ENCODE measurements at regions not wholly inside any gene's neighbourhood (a gene's known extent, or its start where the extent isn't known, plus 50 kb on each side); places are given as distances from the start of the nearest gene placed in this dataset.
A peak's percentile ranks its signal among the peaks of the same experiment; 100 is the strongest.

DNA sequence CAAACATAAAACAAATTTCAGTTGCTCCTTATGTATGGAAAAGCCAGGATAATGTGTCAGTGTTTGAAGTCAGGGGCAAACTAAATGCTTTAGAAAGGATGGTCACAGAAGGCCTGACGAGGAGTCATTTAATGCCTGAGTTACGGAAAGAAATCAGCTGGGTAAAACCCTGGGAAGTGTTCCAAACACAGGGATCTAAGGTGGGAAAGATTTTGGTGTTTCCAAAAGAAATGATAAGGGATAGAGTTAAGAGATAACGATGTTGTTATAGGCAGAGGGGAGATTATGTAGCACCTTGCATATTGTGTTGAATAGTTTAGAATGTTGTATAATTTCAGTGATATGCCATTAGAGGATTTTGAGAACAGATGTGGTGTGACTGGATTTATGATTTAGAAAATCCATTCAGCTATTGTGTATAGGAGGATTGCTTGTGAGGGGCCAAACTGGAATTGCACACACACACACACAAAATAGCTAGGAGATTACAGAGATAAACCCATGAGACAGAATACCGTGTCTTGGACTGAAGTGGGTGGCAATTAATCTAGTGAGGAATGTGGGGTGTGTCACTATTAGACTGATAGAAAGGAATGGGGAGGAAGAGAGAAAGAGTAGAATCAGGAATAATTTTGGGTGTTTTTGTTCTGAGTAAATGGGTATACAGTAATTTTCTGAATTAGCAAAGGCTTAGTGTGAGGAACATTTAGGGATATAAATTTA is 274.2 kb upstream of the DAB2 start:
- no peaks in the 10 kb centered on the region for H3K79me1 ChIP-seq (ENCODE audit: low read length)
- no peak overlapping the region for H3K18ac ChIP-seq (ENCODE audit: low read length)
- H3K79me2 ChIP-seq (ENCODE audit: control insufficient read depth, insufficient read depth, low read length): no peaks in the 10 kb centered on the region
- H3K9ac ChIP-seq (ENCODE audit: low read length): no peak overlapping the region
- H2BK15ac ChIP-seq (replicated peaks; ENCODE audit: low read depth): no peak overlapping the region
- no peak for DNase-seq
- H3K27me3 ChIP-seq (ENCODE audit: insufficient read depth, low read length, poor library complexity): no peaks in the 10 kb centered on the region
- no peak overlapping the region for H3K23ac ChIP-seq (ENCODE audit: low read length)
- H3K4me2 ChIP-seq (ENCODE audit: low read length): no peak overlapping the region
- no peak overlapping the region for H3K4me3 ChIP-seq (ENCODE audit: low read length)
- H2AK5ac ChIP-seq (ENCODE audit: low read length): no peak overlapping the region
- no peak overlapping the region for H3K4ac ChIP-seq (ENCODE audit: low read depth, low read length)
- WGBS (ENCODE audit: extremely low coverage, insufficient coverage, low lambda C conversion rate): 100% methylated on average over 1 of the region's 4 CpGs
- H3K4me1 ChIP-seq (ENCODE audit: control insufficient read depth, low read depth, low read length): no peaks in the 10 kb centered on the region
- no peak overlapping the region for H3K27ac ChIP-seq (ENCODE audit: low read depth, low read length)
- H4K5ac ChIP-seq (ENCODE audit: low read length): no peak overlapping the region
- H3K36me3 ChIP-seq (ENCODE audit: control insufficient read depth, insufficient read depth, low read length): no peaks in the 10 kb centered on the region
- H3K56ac ChIP-seq (ENCODE audit: low read length): no peak overlapping the region
- H2BK5ac ChIP-seq (ENCODE audit: low read length): no peak overlapping the region
- no peak overlapping the region for H4K8ac ChIP-seq (ENCODE audit: low read depth, low read length)
- H2BK120ac ChIP-seq (ENCODE audit: low read depth, low read length): no peak overlapping the region

DNA sequence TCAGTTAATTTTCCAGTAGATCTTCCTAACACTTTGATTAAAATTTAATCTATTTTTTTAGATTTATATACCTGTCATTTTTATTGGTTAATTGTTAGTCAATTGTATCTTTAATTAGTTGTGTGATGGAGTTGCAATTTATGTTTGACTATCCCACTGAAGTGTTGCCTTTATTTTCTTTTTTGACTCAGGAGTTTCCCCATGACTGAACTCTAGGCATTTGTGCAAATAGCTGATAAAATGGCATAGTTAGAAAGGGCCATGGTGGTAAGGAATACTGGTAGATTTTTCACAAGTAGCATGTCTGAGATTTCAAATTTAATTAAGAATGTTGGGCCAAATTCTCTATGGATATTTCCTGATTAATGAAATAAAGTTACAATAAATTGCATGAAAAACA is 273.1 kb upstream of the DAB2 start:
- no peak overlapping the region for H3K18ac ChIP-seq (ENCODE audit: low read length)
- H3K27ac ChIP-seq (ENCODE audit: low read depth, low read length): no peak overlapping the region
- no peak overlapping the region for H3K4ac ChIP-seq (ENCODE audit: low read depth, low read length)
- no peak overlapping the region for H3K9ac ChIP-seq (ENCODE audit: low read length)
- no peak overlapping the region for H4K5ac ChIP-seq (ENCODE audit: low read length)
- no peak overlapping the region for H2AK5ac ChIP-seq (ENCODE audit: low read length)
- no peaks in the 10 kb centered on the region for H3K36me3 ChIP-seq (ENCODE audit: control insufficient read depth, insufficient read depth, low read length)
- H3K79me1 ChIP-seq (ENCODE audit: low read length): no peaks in the 10 kb centered on the region
- H2BK15ac ChIP-seq (replicated peaks; ENCODE audit: low read depth): no peak overlapping the region
- no peaks in the 10 kb centered on the region for H3K27me3 ChIP-seq (ENCODE audit: insufficient read depth, low read length, poor library complexity)
- no peaks in the 10 kb centered on the region for H3K79me2 ChIP-seq (ENCODE audit: control insufficient read depth, insufficient read depth, low read length)
- H4K8ac ChIP-seq (ENCODE audit: low read depth, low read length): no peak overlapping the region
- H3K4me1 ChIP-seq (ENCODE audit: control insufficient read depth, low read depth, low read length): no peaks in the 10 kb centered on the region
- no peak overlapping the region for H3K23ac ChIP-seq (ENCODE audit: low read length)
- DNase-seq: no peak
- H3K4me2 ChIP-seq (ENCODE audit: low read length): no peak overlapping the region
- no peak overlapping the region for H2BK120ac ChIP-seq (ENCODE audit: low read depth, low read length)
- H3K4me3 ChIP-seq (ENCODE audit: low read length): no peak overlapping the region
- H2BK5ac ChIP-seq (ENCODE audit: low read length): no peak overlapping the region
- H3K56ac ChIP-seq (ENCODE audit: low read length): no peak overlapping the region

DNA sequence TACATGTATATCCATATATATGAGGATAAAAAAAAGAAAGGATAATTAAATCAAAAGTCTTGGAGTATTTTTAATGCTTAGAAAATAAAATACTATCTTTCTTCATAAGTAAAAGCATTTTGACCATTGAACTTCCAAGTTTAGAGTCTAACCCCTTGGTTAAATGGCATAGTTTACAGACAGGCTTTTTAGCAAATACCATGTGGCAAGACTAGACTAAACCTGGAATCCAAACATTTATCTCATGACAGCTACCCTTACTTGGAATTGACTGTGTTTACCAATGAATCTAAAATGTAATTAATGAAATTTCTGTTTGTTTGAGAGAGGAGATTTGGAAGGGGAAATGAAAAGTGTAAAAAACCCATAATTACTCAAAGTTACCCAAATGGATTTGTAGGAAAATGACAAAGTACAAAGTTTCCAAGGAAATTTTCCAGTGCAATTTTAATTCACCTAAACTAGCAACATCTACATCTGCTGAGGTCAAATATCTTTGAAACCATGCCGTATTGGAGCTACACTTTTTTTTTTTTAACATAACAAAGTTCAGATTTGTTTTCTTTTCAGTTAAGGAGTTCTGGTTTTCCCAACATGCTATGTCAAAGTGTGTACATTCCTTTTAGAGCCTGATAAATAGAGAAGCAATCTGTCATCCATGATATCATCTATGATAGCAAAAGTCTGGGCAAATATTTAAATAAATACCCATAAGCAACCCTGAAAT is 272.1 kb upstream of the DAB2 start:
- Histone ChIP-seq H3K36me3 (ENCODE audit: control insufficient read depth, insufficient read depth, low read length) (no peaks in the 10 kb centered on the region), H2BK5ac (ENCODE audit: low read length) (no peak overlapping the region), H2BK15ac (replicated peaks; ENCODE audit: low read depth) (no peak overlapping the region), H3K4me1 (ENCODE audit: control insufficient read depth, low read depth, low read length) (no peaks in the 10 kb centered on the region), H3K18ac (ENCODE audit: low read length) (no peak overlapping the region), H3K27me3 (ENCODE audit: insufficient read depth, low read length, poor library complexity) (no peaks in the 10 kb centered on the region), H3K56ac (ENCODE audit: low read length) (no peak overlapping the region), H3K4ac (ENCODE audit: low read depth, low read length) (no peak overlapping the region), H3K4me2 (ENCODE audit: low read length) (no peak overlapping the region), H3K27ac (ENCODE audit: low read depth, low read length) (no peak overlapping the region), H3K9ac (ENCODE audit: low read length) (no peak overlapping the region), H2BK120ac (ENCODE audit: low read depth, low read length) (no peak overlapping the region), H3K79me1 (ENCODE audit: low read length) (no peaks in the 10 kb centered on the region), H3K4me3 (ENCODE audit: low read length) (no peak overlapping the region), H3K79me2 (ENCODE audit: control insufficient read depth, insufficient read depth, low read length) (no peaks in the 10 kb centered on the region), H3K23ac (ENCODE audit: low read length) (no peak overlapping the region), H4K8ac (ENCODE audit: low read depth, low read length) (no peak overlapping the region), H2AK5ac (ENCODE audit: low read length) (no peak overlapping the region), H4K5ac (ENCODE audit: low read length) (no peak overlapping the region)
- no peak for DNase-seq
- no CpG with 5 or more reads among the region's 1 CpG for WGBS (ENCODE audit: extremely low coverage, insufficient coverage, low lambda C conversion rate)

DNA sequence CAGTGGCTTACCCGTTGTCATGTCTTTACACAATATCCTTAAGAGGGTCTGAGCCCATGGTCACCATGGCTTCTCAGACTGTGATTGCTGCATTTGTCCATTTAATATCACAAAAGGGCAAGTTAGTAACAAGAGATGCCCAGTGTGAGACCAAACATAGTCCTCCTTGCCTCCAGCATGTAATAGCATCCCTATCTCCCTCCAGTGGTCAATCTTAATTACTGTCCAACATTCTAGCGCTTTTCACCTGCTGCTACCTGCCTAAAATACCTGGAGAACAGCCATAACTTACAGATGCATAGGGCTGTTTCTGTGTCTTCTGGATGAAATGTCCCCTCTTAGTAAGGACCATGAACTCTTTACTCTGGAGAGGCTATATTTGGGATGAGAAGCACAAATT is 267.2 kb upstream of the DAB2 start:
- WGBS (ENCODE audit: extremely low coverage, insufficient coverage, low lambda C conversion rate): no CpG with 5 or more reads among the region's 2 CpGs
- Histone ChIP-seq H3K23ac (ENCODE audit: low read length) (no peak overlapping the region), H2BK5ac (ENCODE audit: low read length) (no peak overlapping the region), H4K8ac (ENCODE audit: low read depth, low read length) (no peak overlapping the region), H3K9ac (ENCODE audit: low read length) (no peak overlapping the region), H3K18ac (ENCODE audit: low read length) (no peak overlapping the region), H3K79me1 (ENCODE audit: low read length) (no peaks in the 10 kb centered on the region), H3K4ac (ENCODE audit: low read depth, low read length) (no peak overlapping the region), H3K56ac (ENCODE audit: low read length) (no peak overlapping the region), H3K4me2 (ENCODE audit: low read length) (no peak overlapping the region), H3K4me1 (ENCODE audit: control insufficient read depth, low read depth, low read length) (no peaks in the 10 kb centered on the region), H4K5ac (ENCODE audit: low read length) (no peak overlapping the region), H2BK15ac (replicated peaks; ENCODE audit: low read depth) (no peak overlapping the region), H2AK5ac (ENCODE audit: low read length) (no peak overlapping the region), H2BK120ac (ENCODE audit: low read depth, low read length) (no peak overlapping the region), H3K79me2 (ENCODE audit: control insufficient read depth, insufficient read depth, low read length) (no peaks in the 10 kb centered on the region), H3K27me3 (ENCODE audit: insufficient read depth, low read length, poor library complexity) (no peaks in the 10 kb centered on the region), H3K36me3 (ENCODE audit: control insufficient read depth, insufficient read depth, low read length) (no peaks in the 10 kb centered on the region), H3K4me3 (ENCODE audit: low read length) (no peak overlapping the region), H3K27ac (ENCODE audit: low read depth, low read length) (no peak overlapping the region)
- peak; percentile 29 for DNase-seq

DNA sequence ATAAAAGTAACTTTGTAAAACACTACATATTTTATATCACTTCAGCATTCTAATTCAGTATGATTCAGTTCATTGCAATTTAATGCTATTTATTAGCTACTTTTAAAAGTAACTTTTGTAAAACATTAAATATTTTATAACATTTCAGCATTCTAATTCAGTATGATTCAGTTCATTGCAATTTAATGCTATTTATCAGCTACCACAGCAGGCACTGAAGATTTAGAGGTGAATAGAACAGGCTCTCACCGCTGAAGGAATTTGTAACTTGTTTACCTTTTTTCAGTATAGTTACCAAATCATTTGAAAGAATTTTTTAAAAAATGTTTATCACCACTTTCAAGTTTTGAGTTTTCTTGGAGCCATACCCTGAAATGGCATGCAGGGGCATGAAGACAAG is 266.4 kb upstream of the DAB2 start:
- no CpG with 5 or more reads among the region's 1 CpG for WGBS (ENCODE audit: extremely low coverage, insufficient coverage, low lambda C conversion rate)
- Histone ChIP-seq H3K4me2 (ENCODE audit: low read length) (no peak overlapping the region), H4K8ac (ENCODE audit: low read depth, low read length) (no peak overlapping the region), H2BK15ac (replicated peaks; ENCODE audit: low read depth) (no peak overlapping the region), H3K4me1 (ENCODE audit: control insufficient read depth, low read depth, low read length) (no peaks in the 10 kb centered on the region), H3K4ac (ENCODE audit: low read depth, low read length) (no peak overlapping the region), H3K27me3 (ENCODE audit: insufficient read depth, low read length, poor library complexity) (no peaks in the 10 kb centered on the region), H3K27ac (ENCODE audit: low read depth, low read length) (no peak overlapping the region), H3K4me3 (ENCODE audit: low read length) (no peak overlapping the region), H3K23ac (ENCODE audit: low read length) (no peak overlapping the region), H2BK120ac (ENCODE audit: low read depth, low read length) (no peak overlapping the region), H2BK5ac (ENCODE audit: low read length) (no peak overlapping the region), H2AK5ac (ENCODE audit: low read length) (no peak overlapping the region), H4K5ac (ENCODE audit: low read length) (no peak overlapping the region), H3K36me3 (ENCODE audit: control insufficient read depth, insufficient read depth, low read length) (no peaks in the 10 kb centered on the region), H3K79me2 (ENCODE audit: control insufficient read depth, insufficient read depth, low read length) (no peaks in the 10 kb centered on the region), H3K79me1 (ENCODE audit: low read length) (no peaks in the 10 kb centered on the region), H3K56ac (ENCODE audit: low read length) (no peak overlapping the region), H3K18ac (ENCODE audit: low read length) (no peak overlapping the region), H3K9ac (ENCODE audit: low read length) (no peak overlapping the region)
- no peak for DNase-seq

DNA sequence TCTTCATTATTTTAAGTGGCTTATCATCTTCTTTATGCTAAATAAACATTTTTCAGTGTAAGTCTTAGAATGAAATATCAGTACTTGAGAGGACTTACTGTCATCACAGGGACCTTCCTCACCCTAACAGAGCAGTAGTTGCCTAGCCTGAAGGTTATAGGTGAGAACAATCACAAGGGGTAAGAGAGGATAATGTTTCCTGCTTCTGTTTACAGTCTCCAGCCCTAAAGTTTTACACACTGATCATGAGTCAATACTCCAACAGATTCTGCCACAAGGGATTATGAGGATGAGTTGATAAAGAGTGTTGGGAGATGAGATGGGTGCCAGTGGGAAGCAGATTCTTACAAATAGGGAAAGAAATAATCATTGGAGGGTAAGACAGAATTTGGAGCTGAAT is 265.1 kb upstream of the DAB2 start:
- no peaks in the 10 kb centered on the region for H3K79me1 ChIP-seq (ENCODE audit: low read length)
- H3K23ac ChIP-seq (ENCODE audit: low read length): no peak overlapping the region
- no peak overlapping the region for H3K56ac ChIP-seq (ENCODE audit: low read length)
- no peak overlapping the region for H3K4ac ChIP-seq (ENCODE audit: low read depth, low read length)
- no peaks in the 10 kb centered on the region for H3K4me1 ChIP-seq (ENCODE audit: control insufficient read depth, low read depth, low read length)
- no peak overlapping the region for H3K9ac ChIP-seq (ENCODE audit: low read length)
- no peak overlapping the region for H2BK120ac ChIP-seq (ENCODE audit: low read depth, low read length)
- DNase-seq: no peak
- no peak overlapping the region for H3K4me3 ChIP-seq (ENCODE audit: low read length)
- H3K27me3 ChIP-seq (ENCODE audit: insufficient read depth, low read length, poor library complexity): no peaks in the 10 kb centered on the region
- no peak overlapping the region for H4K8ac ChIP-seq (ENCODE audit: low read depth, low read length)
- H3K79me2 ChIP-seq (ENCODE audit: control insufficient read depth, insufficient read depth, low read length): no peaks in the 10 kb centered on the region
- H3K4me2 ChIP-seq (ENCODE audit: low read length): no peak overlapping the region
- H4K5ac ChIP-seq (ENCODE audit: low read length): no peak overlapping the region
- no peak overlapping the region for H3K27ac ChIP-seq (ENCODE audit: low read depth, low read length)
- no peak overlapping the region for H2AK5ac ChIP-seq (ENCODE audit: low read length)
- H3K36me3 ChIP-seq (ENCODE audit: control insufficient read depth, insufficient read depth, low read length): no peaks in the 10 kb centered on the region
- no peak overlapping the region for H2BK15ac ChIP-seq (replicated peaks; ENCODE audit: low read depth)
- H3K18ac ChIP-seq (ENCODE audit: low read length): no peak overlapping the region
- H2BK5ac ChIP-seq (ENCODE audit: low read length): no peak overlapping the region
